ENCODE measurements at regions not wholly inside any gene's neighbourhood (a gene's known extent, or its start where the extent isn't known, plus 50 kb on each side); places are given as distances from the start of the nearest gene placed in this dataset.

GRCh38 chr3:10744098-10744465 lies 71.9 kb upstream of the SLC6A11 start:
- Histone ChIP-seq H3K4me3 (no peak overlapping the region), H3K4me1 (replicated peaks) (no peaks in the 10 kb centered on the region), H3K27ac (no peak overlapping the region), H3K27me3 (replicated peaks; ENCODE audit: insufficient read depth) (peaks cover 3% of the 10 kb centered on the region), H3K9me3 (no peaks in the 10 kb centered on the region), H3K36me3 (no peaks in the 10 kb centered on the region)
- 18% methylated on average over 7 of the region's 7 CpGs for WGBS
- TF ChIP-seq CTCF (IDR thresholded peaks at IDR 0.05) = no peak
- TF ChIP-seq POLR2A (IDR thresholded peaks at IDR 0.05) = no peak
- no peak for TF ChIP-seq POLR2AphosphoS5 (IDR thresholded peaks at IDR 0.05)
- intact Hi-C loops (cut with DNase I) = no loop called here
- DNase-seq (ENCODE audit: low spot score) = no peak

GRCh38 chr3:10745392-10745791 lies 70.6 kb upstream of the SLC6A11 start:
- H3K9me3 ChIP-seq = no peaks in the 10 kb centered on the region
- no peaks in the 10 kb centered on the region for H3K36me3 ChIP-seq
- intact Hi-C loops (cut with DNase I) = no loop called here
- H3K27ac ChIP-seq = no peak overlapping the region
- TF ChIP-seq POLR2A (IDR thresholded peaks at IDR 0.05) = no peak
- no peak for TF ChIP-seq CTCF (IDR thresholded peaks at IDR 0.05)
- TF ChIP-seq POLR2AphosphoS5 (IDR thresholded peaks at IDR 0.05) = no peak
- H3K4me1 ChIP-seq (replicated peaks) = no peaks in the 10 kb centered on the region
- no peak overlapping the region for H3K4me3 ChIP-seq
- no peaks in the 10 kb centered on the region for H3K27me3 ChIP-seq (replicated peaks; ENCODE audit: insufficient read depth)
- no peak for DNase-seq (ENCODE audit: low spot score)

GRCh38 chr3:10746001-10746400 lies 70.0 kb upstream of the SLC6A11 start:
- H3K27me3 ChIP-seq (replicated peaks; ENCODE audit: insufficient read depth) = no peaks in the 10 kb centered on the region
- 55% methylated on average over 4 of the region's 4 CpGs for WGBS
- no peak for TF ChIP-seq CTCF (IDR thresholded peaks at IDR 0.05)

GRCh38 chr3:10746684-10747083 lies 69.3 kb upstream of the SLC6A11 start:
- Histone ChIP-seq H3K36me3 (no peaks in the 10 kb centered on the region), H3K27ac (no peak overlapping the region), H3K27me3 (replicated peaks; ENCODE audit: insufficient read depth) (no peaks in the 10 kb centered on the region), H3K9me3 (no peaks in the 10 kb centered on the region), H3K4me1 (replicated peaks) (no peaks in the 10 kb centered on the region), H3K4me3 (no peak overlapping the region)
- no peak for DNase-seq (ENCODE audit: low spot score)
- WGBS = 93% methylated on average over 2 of the region's 2 CpGs
- no peak for TF ChIP-seq POLR2A (IDR thresholded peaks at IDR 0.05)
- no peak for TF ChIP-seq CTCF (IDR thresholded peaks at IDR 0.05)
- TF ChIP-seq POLR2AphosphoS5 (IDR thresholded peaks at IDR 0.05) = no peak
- intact Hi-C loops (cut with DNase I) = no loop called here

More at GRCh38 chr3:10746001-10746400, 70.0 kb upstream of the SLC6A11 start:
- intact Hi-C loops (cut with DNase I) = no loop called here
- Histone ChIP-seq H3K36me3 (no peaks in the 10 kb centered on the region), H3K9me3 (no peaks in the 10 kb centered on the region), H3K27ac (no peak overlapping the region), H3K4me3 (no peak overlapping the region), H3K4me1 (replicated peaks) (no peaks in the 10 kb centered on the region)
- no peak for DNase-seq (ENCODE audit: low spot score)

GRCh38 chr3:10747341-10747740 lies 68.7 kb upstream of the SLC6A11 start:
- Histone ChIP-seq H3K36me3 (no peaks in the 10 kb centered on the region), H3K27ac (no peak overlapping the region), H3K4me1 (replicated peaks) (no peaks in the 10 kb centered on the region), H3K27me3 (replicated peaks; ENCODE audit: insufficient read depth) (no peaks in the 10 kb centered on the region), H3K4me3 (no peak overlapping the region), H3K9me3 (no peaks in the 10 kb centered on the region)
- WGBS = 72% methylated on average over 6 of the region's 6 CpGs
- DNase-seq (ENCODE audit: low spot score) = no peak
- intact Hi-C loops (cut with DNase I) = no loop called here
- TF ChIP-seq POLR2A (IDR thresholded peaks at IDR 0.05) (no peak), POLR2AphosphoS5 (IDR thresholded peaks at IDR 0.05) (no peak), CTCF (IDR thresholded peaks at IDR 0.05) (no peak)

Data from prostate gland (tissue), 2 donors.